Fibroblast of mammary gland (primary cell): ENCODE measurements at regions not wholly inside any gene's neighbourhood (a gene's known extent, or its start where the extent isn't known, plus 50 kb on each side); places are given as distances from the start of the nearest gene placed in this dataset.

Source experiments
- DNase-seq: peaks from one replicate; pipeline ENCODE4 v3.0.0-alpha.2; 2010; ENCODE audit warnings: low read depth
- H3K4me3 ChIP-seq: 2 replicates; pipeline ENCODE4 v1.5.1; 2011; ENCODE audit warnings: low read depth, mild to moderate bottlenecking, low read length, moderate library complexity; ENCODE audit not compliant: control insufficient read depth
- CTCF ChIP-seq: conservative IDR thresholded peaks from 2 replicates; pipeline ENCODE4 v1.5.1; 2011; ENCODE audit warnings: low read depth, low read length, inconsistent platforms; ENCODE audit not compliant: control insufficient read depth, insufficient read depth

- DNase-seq = no peak
- no peak for TF ChIP-seq CTCF
These were observed 549.4 kb downstream of the TNS3 start for GRCh38 chr7:47032536-47032908.

GRCh38 chr7:47031786-47032535 lies 550.0 kb downstream of the TNS3 start:
- DNase-seq = no peak
- no peak overlapping the region for H3K4me3 ChIP-seq
- TF ChIP-seq CTCF = no peak

More at GRCh38 chr7:47032536-47032908, 549.4 kb downstream of the TNS3 start:
- no peak overlapping the region for H3K4me3 ChIP-seq

- H3K4me3 ChIP-seq = no peak overlapping the region
- no peak for DNase-seq
- no peak for TF ChIP-seq CTCF
These were observed 553.6 kb downstream of the TNS3 start for GRCh38 chr7:47028284-47028683.

GRCh38 chr7:47027695-47028240 lies 554.1 kb downstream of the TNS3 start:
- no peak for TF ChIP-seq CTCF
- no peak overlapping the region for H3K4me3 ChIP-seq
- DNase-seq = no peak

- no peak for TF ChIP-seq CTCF
- no peak for DNase-seq
These were observed 555.0 kb downstream of the TNS3 start for GRCh38 chr7:47026780-47027361.

GRCh38 chr7:47024991-47025390 lies 556.9 kb downstream of the TNS3 start:
- H3K4me3 ChIP-seq = no peak overlapping the region
- TF ChIP-seq CTCF = no peak

More at GRCh38 chr7:47026780-47027361, 555.0 kb downstream of the TNS3 start:
- H3K4me3 ChIP-seq = no peak overlapping the region

More at GRCh38 chr7:47024991-47025390, 556.9 kb downstream of the TNS3 start:
- no peak for DNase-seq
